Vagina (tissue), 2 donors: ENCODE measurements at regions not wholly inside any gene's neighbourhood (a gene's known extent, or its start where the extent isn't known, plus 50 kb on each side); places are given as distances from the start of the nearest gene placed in this dataset.

Experiments
- DNase-seq, 2 donors: peaks; one replicate each; pipeline ENCODE4 v3.0.0-alpha.2; 2017; ENCODE audit errors: extremely low spot score in 2 of 2
- H3K27ac ChIP-seq: fragments of 200-600 bp; sonication (generic); one replicate; pipeline ENCODE4 v1.5.1; 2019
- H3K27me3 ChIP-seq: fragments of 200-600 bp; sonication (generic); one replicate; pipeline ENCODE4 v1.5.1; 2019
- H3K36me3 ChIP-seq, 2 donors: fragments of 200-600 bp; sonication (generic); one replicate each; pipeline ENCODE4 v1.5.1; 2017 to 2019
- H3K4me1 ChIP-seq: fragments of 200-600 bp; sonication (generic); one replicate; pipeline ENCODE4 v1.5.1; 2019
- H3K4me3 ChIP-seq, 2 donors: fragments of 200-600 bp; sonication (generic); 1 replicate in 1 of 2; 2 replicates in 1 of 2; pipeline ENCODE4 v1.5.1; 2016 to 2019
- H3K9me3 ChIP-seq: fragments of 200-600 bp; sonication (generic); one replicate; pipeline ENCODE4 v1.5.1; 2019
- POLR2A ChIP-seq, 2 donors: fragments of 450-650 bp; IDR thresholded peaks; one replicate each; pipeline ENCODE4 v1.6.1; 2017; ENCODE audit warnings: antibody characterized with exemption in 2 of 2, mild to moderate bottlenecking in 2 of 2, moderate library complexity in 2 of 2
- POLR2AphosphoS5 ChIP-seq, 2 donors: sonication (generic); formaldehyde crosslinking; IDR thresholded peaks; one replicate each; pipeline ENCODE4 v1.9.0; 2017; ENCODE audit warnings: antibody characterized with exemption in 2 of 2, mild to moderate bottlenecking in 2 of 2, low read depth in 1 of 2; ENCODE audit not compliant: insufficient read depth in 1 of 2
- intact Hi-C: fragments of 100-400 bp; cut with DNase I; formaldehyde crosslinking; loops from one replicate; pipeline ENCODE4 v1.15.1; 2023
- TF ChIP-seq, protein P1 (sequence below), 3 experiments: fragments of 450-650 bp in 2 of 3; fragments of 200-600 bp in 1 of 3; sonication (generic) in 1 of 3; IDR thresholded peaks; one replicate each; pipeline ENCODE4 v1.5.1; 2017 to 2019; ENCODE audit warnings: antibody characterized with exemption in 3 of 3, mild to moderate bottlenecking in 2 of 3, moderate library complexity in 2 of 3

DNA sequence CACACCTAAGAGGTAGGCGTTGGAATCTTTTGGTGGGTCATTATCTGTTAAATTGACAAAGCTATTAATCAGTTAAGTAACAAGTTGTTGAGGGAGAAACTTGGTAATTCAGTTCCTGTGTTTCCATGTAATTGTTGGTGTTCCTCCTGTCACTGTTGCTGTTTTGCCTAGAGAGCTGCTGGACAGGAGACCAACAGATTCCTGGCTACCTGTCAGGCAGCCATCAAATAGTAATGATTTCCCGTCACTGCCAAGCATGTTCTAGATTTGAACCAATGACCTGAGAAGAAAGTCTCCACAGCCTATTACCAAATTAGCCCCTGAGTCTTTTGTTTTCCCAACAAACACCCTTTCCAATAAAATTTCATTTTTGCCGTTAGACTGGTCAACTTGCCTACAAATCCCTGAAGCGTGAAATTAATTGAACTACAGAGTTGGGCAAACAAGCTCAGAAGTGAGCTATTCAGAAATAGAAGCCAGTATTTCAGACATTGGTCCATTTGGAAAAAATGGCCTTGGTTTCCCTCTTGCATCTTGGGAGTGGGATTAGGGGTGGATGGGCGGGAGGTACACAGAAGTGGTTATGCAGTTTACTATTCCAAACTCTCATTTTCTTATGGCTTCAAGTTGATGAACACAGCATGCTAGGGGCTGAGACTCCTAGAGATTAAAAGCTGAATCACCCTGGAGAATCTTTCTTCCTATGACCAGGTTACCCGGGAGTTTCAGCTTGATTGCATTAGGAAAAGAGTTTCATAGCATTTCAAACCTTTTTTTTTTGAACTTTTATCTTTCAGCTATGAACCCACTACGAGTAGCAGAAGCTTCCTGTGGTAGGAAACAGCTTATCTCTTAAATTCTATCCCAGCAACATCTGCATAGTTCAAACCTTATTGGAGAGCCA, 262.8 kb upstream of the MAF start:
- Histone ChIP-seq H3K36me3 (no peaks in the 10 kb centered on the region), H3K9me3 (no peaks in the 10 kb centered on the region), H3K27me3 (no peaks in the 10 kb centered on the region), H3K4me1 (no peaks in the 10 kb centered on the region), H3K27ac (no peak overlapping the region), H3K4me3 (no peak overlapping the region)
- TF ChIP-seq, protein P1, sequence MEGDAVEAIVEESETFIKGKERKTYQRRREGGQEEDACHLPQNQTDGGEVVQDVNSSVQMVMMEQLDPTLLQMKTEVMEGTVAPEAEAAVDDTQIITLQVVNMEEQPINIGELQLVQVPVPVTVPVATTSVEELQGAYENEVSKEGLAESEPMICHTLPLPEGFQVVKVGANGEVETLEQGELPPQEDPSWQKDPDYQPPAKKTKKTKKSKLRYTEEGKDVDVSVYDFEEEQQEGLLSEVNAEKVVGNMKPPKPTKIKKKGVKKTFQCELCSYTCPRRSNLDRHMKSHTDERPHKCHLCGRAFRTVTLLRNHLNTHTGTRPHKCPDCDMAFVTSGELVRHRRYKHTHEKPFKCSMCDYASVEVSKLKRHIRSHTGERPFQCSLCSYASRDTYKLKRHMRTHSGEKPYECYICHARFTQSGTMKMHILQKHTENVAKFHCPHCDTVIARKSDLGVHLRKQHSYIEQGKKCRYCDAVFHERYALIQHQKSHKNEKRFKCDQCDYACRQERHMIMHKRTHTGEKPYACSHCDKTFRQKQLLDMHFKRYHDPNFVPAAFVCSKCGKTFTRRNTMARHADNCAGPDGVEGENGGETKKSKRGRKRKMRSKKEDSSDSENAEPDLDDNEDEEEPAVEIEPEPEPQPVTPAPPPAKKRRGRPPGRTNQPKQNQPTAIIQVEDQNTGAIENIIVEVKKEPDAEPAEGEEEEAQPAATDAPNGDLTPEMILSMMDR (IDR thresholded peaks at IDR 0.05) = no peak
- no peak for TF ChIP-seq POLR2AphosphoS5 (IDR thresholded peaks at IDR 0.05; ENCODE audit: insufficient read depth in 1 of 2, low read depth in 1 of 2)
- TF ChIP-seq POLR2A (IDR thresholded peaks at IDR 0.05) = no peak
- intact Hi-C loops = no loop called here
- no peak for DNase-seq

DNA sequence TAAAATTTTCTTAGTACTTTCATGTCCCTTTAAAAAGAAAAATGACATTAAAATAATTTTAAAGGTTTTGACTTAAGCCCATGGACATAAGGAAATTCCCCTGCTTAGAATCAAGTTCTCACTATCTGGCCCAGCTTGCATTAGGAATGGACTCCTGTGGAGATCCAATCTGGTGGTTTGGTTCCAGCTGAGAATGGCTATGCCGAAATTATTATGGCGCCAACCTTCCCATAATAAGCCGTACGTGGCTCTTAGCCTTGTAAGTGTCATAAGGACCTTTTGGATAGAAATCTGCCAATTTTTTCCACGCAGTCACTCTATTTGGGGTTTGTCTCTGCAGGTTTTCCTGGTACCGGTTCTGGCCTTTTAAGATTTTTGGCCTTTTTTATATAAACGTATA, 262.1 kb upstream of the MAF start:
- H3K36me3 ChIP-seq = no peaks in the 10 kb centered on the region
- H3K27ac ChIP-seq = no peak overlapping the region
- H3K4me3 ChIP-seq = no peak overlapping the region
- TF ChIP-seq, protein P1 (IDR thresholded peaks at IDR 0.05) = no peak
- TF ChIP-seq POLR2AphosphoS5 (IDR thresholded peaks at IDR 0.05; ENCODE audit: insufficient read depth in 1 of 2, low read depth in 1 of 2) (no peak), POLR2A (IDR thresholded peaks at IDR 0.05) (no peak)
- no peaks in the 10 kb centered on the region for H3K4me1 ChIP-seq
- intact Hi-C loops = no loop called here
- no peaks in the 10 kb centered on the region for H3K9me3 ChIP-seq
- no peak for DNase-seq
- no peaks in the 10 kb centered on the region for H3K27me3 ChIP-seq

DNA sequence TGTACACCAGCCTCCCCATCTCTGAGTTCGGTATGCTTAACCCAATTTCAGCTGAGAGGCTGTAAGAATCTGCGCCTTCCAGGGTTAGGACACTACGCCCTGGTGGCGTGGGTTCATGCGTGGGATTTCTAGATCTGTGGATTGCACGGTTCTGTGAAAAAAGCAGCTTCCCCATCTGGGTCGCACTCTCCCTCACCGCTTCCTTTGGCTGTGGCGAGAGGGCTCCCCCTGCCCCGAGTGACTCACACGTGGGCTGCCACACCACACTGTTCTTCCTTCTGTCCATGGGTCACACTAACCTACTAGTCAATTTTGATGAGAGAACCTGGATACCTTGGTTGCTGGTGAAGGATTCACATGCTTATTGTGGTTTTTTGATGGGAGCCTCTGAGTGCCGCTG, 256.0 kb upstream of the MAF start:
- Histone ChIP-seq H3K27ac (no peak overlapping the region), H3K36me3 (no peaks in the 10 kb centered on the region), H3K4me1 (no peaks in the 10 kb centered on the region), H3K9me3 (no peaks in the 10 kb centered on the region), H3K4me3 (no peak overlapping the region), H3K27me3 (no peaks in the 10 kb centered on the region)
- intact Hi-C loops = no loop called here
- no peak for TF ChIP-seq POLR2A (IDR thresholded peaks at IDR 0.05)
- TF ChIP-seq, protein P1 (IDR thresholded peaks at IDR 0.05) = no peak
- no peak for TF ChIP-seq POLR2AphosphoS5 (IDR thresholded peaks at IDR 0.05; ENCODE audit: insufficient read depth in 1 of 2, low read depth in 1 of 2)
- DNase-seq = no peak

DNA sequence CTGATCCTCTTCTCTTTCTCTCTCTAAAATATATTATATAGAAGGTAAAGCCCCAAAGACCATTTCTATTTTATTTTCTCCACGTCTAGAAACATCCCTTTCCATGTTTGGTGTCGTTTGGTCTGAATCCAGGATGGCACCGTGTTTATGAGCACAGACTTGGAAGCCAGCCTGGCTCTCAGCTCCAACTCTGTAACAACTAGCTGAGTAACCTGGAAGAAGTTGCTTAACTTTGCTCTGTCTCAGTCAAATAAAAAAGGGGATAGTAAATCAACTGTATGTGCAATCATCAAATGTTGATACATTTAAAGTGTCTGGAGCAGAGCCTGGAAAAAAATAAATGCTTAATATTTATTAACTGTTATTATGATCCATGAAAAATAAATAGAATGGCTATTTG, 249.8 kb upstream of the MAF start:
- intact Hi-C loops = no loop called here
- H3K36me3 ChIP-seq = no peaks in the 10 kb centered on the region
- DNase-seq = no peak
- H3K4me3 ChIP-seq = no peak overlapping the region
- TF ChIP-seq POLR2A (IDR thresholded peaks at IDR 0.05) (no peak), POLR2AphosphoS5 (IDR thresholded peaks at IDR 0.05; ENCODE audit: insufficient read depth in 1 of 2, low read depth in 1 of 2) (peak; percentile 25 to 75)
- TF ChIP-seq, protein P1 (IDR thresholded peaks at IDR 0.05) = no peak
- peak overlapping the region; percentile 72 for H3K27ac ChIP-seq
- H3K4me1 ChIP-seq = peaks cover 41% of the 10 kb centered on the region
- H3K9me3 ChIP-seq = no peaks in the 10 kb centered on the region
- H3K27me3 ChIP-seq = no peaks in the 10 kb centered on the region

DNA sequence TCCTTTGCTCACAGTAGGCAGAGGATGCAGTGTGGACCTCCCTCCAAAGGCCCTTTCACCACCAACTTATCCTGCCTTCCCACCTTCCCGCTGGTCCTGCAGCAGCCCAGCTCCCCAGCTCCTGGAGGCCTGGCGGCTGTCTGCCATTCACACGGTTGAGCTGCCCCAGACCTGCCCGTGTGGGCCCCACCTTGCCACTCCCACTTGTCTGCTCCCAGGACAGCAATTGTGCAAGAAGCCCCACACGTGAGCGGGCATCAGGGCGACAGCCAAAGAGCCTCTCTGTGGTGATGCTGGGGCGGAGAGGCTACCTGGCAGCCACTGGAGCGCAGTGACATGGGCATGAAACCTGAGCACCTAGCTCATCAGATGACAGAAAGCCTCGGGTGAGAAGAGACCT, 248.6 kb upstream of the MAF start:
- Histone ChIP-seq H3K4me3 (no peak overlapping the region), H3K9me3 (no peaks in the 10 kb centered on the region), H3K27me3 (no peaks in the 10 kb centered on the region), H3K36me3 (no peaks in the 10 kb centered on the region), H3K27ac (peak overlapping the region; percentile 72), H3K4me1 (peaks cover 41% of the 10 kb centered on the region)
- no peak for DNase-seq
- TF ChIP-seq, protein P1 (IDR thresholded peaks at IDR 0.05) = no peak
- peak in 1 of 2 donors; percentile 62 for TF ChIP-seq POLR2AphosphoS5 (IDR thresholded peaks at IDR 0.05; ENCODE audit: insufficient read depth in 1 of 2, low read depth in 1 of 2)
- TF ChIP-seq POLR2A (IDR thresholded peaks at IDR 0.05) = no peak
- intact Hi-C loops = no loop called here
